Activated CD4-positive, alpha-beta T cell treated with anti-CD3 and anti-CD28 coated beads, Interleukin-2, amount 50 U/mL, for 48 hours (primary cell): ENCODE measurements at regions not wholly inside any gene's neighbourhood (a gene's known extent, or its start where the extent isn't known, plus 50 kb on each side); places are given as distances from the start of the nearest gene placed in this dataset.
"Not testable (repeated sequence)": the region's sequence is repeated elsewhere in the genome, so short reads cannot be mapped to it uniquely, and the experiment has no call there.

ENCODE experiments used
- DNase-seq, 2 experiments: peaks; one replicate each; pipeline ENCODE4 v3.0.0-alpha.2; 2020

- no peak for DNase-seq
Observed at GRCh38 chr2:194917519-194917918, 739.5 kb upstream of the SLC39A10 start.

GRCh38 chr2:194915485-194915884 is 741.5 kb upstream of the SLC39A10 start:
- DNase-seq = no peak

GRCh38 chr2:194907569-194907968 is 749.5 kb upstream of the SLC39A10 start:
- no peak for DNase-seq

GRCh38 chr2:194896871-194897270 is 760.2 kb upstream of the SLC39A10 start:
- DNase-seq = no peak

GRCh38 chr2:194883711-194884110 is 773.3 kb upstream of the SLC39A10 start:
- DNase-seq = no peak

- no peak for DNase-seq
Observed at GRCh38 chr2:194870974-194871535, 786.0 kb upstream of the SLC39A10 start.

GRCh38 chr2:194867328-194867727 is 789.7 kb upstream of the SLC39A10 start:
- DNase-seq = no peak

- no peak for DNase-seq
Observed at GRCh38 chr2:194854941-194855340, 802.1 kb upstream of the SLC39A10 start.

GRCh38 chr2:194842871-194843270 is 814.2 kb upstream of the SLC39A10 start:
- no peak for DNase-seq

GRCh38 chr2:194834371-194834770 is 822.7 kb upstream of the SLC39A10 start:
- DNase-seq = not testable (repeated sequence)

- DNase-seq = no peak
Observed at GRCh38 chr2:194826241-194826640, 830.8 kb upstream of the SLC39A10 start.

GRCh38 chr2:194824450-194824849 is 832.6 kb upstream of the SLC39A10 start:
- no peak for DNase-seq

- no peak for DNase-seq
Observed at GRCh38 chr2:194822657-194823056, 834.4 kb upstream of the SLC39A10 start.

- DNase-seq = no peak
Observed at GRCh38 chr2:194822097-194822496, 834.9 kb upstream of the SLC39A10 start.

GRCh38 chr2:194819367-194819766 is 837.7 kb upstream of the SLC39A10 start:
- no peak for DNase-seq

- DNase-seq = no peak
Observed at GRCh38 chr2:194815475-194815874, 841.6 kb upstream of the SLC39A10 start.

- no peak for DNase-seq
Observed at GRCh38 chr2:194802589-194802988, 854.4 kb upstream of the SLC39A10 start.

- DNase-seq = not testable (repeated sequence)
Observed at GRCh38 chr2:194787071-194787470, 870.0 kb upstream of the SLC39A10 start.

- not testable (repeated sequence) for DNase-seq
Observed at GRCh38 chr2:194771394-194771793, 885.6 kb upstream of the SLC39A10 start.

- DNase-seq = no peak
Observed at GRCh38 chr2:194769030-194769429, 888.0 kb upstream of the SLC39A10 start.

GRCh38 chr2:194765723-194766122 is 891.3 kb upstream of the SLC39A10 start:
- no peak for DNase-seq

- DNase-seq = no peak
Observed at GRCh38 chr2:194750926-194751325, 906.1 kb upstream of the SLC39A10 start.

GRCh38 chr2:194745557-194746146 is 911.4 kb upstream of the SLC39A10 start:
- DNase-seq = no peak

- no peak for DNase-seq
Observed at GRCh38 chr2:194742706-194743105, 914.3 kb upstream of the SLC39A10 start.

GRCh38 chr2:194739217-194739616 is 917.8 kb upstream of the SLC39A10 start:
- no peak for DNase-seq
